Inferior parietal cortex (tissue), 1 donor: ENCODE measurements at regions not wholly inside any gene's neighbourhood (a gene's known extent, or its start where the extent isn't known, plus 50 kb on each side); places are given as distances from the start of the nearest gene placed in this dataset.

Experiments
- DNase-seq: peaks from one replicate; pipeline ENCODE4 v3.0.0-alpha.2; 2016; ENCODE audit errors: extremely low spot score

DNA sequence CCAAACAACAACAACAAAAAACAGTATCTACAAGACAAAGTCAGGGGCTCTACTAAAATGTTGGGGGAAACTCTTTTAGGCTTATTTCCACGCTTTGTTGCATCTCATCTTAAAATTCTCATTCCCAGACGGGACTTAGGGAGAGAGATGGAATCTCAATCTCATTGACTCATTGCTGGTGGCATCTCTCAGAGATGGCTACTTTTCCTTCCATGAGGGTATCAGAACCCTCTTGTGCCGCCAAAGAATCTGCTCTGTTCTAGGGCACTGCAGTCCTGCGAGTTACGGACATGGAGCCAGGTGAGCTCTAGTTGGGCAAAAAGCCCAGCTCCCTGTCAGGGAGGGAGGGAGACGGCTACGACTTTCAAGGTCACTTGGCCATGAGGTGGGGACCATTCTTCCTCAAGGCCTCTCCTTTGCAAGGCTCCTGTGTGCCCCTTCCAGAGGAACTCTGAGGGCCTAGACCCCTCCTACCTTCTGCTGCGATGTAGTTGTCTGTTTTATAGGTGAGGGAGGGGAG, 68.0 kb downstream of the MYCN start:
- no peak for DNase-seq

DNA sequence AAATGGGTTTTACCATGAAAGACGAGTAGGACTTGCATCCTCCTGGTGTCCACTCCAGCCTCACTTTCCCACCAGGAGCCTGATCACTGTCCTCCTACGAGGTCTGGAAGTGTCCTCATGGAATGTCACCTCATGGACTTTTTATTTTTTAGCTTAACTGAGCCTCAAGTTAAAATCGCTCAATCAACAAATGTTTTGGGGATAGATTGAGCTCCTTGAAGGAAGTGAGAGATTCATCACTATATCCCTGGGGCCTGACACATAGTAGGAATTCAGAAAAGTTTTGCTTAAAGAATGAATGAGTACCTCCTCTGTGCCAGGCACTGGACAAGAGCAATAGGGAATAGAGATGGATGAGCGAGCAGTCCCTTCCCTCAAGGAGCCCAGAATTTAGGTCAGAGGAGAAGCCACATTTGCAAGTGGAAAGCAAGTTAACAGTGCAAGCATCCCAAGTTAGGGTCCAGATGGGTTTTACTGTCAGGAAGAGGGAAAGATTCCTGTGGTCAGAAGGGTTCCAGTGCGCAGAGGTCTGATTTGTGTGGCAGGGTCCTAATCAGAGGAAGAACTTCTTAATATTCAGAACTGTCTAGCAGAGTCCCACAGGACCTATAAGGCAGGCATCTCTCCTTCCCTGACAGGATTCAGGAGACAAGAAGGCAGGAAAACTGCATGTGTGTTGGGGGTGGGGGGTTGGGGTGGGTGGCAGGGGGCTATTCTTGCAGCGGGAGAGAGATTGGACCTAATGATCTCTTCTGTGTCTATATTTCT, 67.0 kb downstream of the MYCN start:
- DNase-seq: no peak

DNA sequence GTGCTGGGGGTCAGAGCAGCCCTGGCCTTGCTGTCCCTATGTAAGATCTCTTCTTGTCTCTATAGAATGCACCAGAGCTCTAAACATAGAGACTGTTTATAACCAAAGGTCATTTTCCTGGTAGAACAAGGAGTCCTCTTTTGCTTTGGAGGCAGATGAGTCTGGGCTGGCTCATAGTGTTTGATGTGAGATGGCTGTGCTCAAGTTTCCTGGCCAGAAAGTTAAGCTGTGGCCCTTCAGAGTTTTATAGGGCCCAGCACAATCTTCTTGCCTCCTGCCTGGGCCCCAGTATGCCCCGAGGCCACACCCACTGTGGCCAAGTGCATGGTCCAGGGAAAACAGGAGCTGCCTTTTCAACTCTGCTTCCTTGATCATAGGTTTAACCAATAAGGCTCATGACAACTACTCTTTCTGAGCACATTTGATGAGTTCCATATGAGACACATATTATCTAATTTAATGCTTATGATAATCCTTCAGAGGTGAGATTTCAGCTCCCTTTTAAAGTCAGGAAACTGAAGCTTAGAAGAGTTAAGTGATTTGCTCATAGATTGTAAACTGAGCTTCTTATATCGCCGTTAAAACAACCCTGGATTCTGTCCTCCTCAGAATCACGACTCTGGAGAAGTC, 66.3 kb downstream of the MYCN start:
- DNase-seq: no peak

DNA sequence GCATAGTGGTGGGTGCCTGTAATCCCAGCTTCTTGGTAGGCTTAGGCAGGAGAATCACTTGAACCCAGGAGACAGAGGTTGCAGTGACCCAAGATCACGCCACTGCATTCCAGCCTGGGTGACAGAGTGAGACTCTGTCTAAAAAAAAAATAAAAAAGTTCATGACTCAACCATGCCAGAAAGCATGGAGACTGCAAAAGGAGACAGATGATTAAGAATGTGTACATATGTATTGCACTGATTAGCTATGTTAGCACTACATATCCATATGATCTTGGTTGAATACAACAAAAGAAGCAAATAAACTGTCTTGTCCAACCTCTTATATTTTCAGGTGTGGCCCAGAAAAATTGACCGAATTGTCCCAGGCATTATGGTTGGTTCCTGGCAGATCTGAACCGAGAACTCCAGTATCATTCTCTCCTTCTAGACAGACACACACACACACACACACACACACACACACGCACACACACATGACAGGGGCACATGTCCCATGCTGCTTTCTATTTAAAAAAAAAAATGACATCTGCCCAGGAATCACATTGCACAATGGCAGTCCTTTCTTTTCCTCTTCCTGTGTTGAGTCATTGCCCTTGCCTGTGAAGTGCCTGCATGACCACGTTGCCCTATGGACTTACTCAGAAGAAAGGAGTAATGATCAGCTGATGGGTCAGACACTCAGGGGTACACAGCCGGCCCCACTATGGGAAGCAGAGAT, 65.6 kb downstream of the MYCN start:
- no peak for DNase-seq

DNA sequence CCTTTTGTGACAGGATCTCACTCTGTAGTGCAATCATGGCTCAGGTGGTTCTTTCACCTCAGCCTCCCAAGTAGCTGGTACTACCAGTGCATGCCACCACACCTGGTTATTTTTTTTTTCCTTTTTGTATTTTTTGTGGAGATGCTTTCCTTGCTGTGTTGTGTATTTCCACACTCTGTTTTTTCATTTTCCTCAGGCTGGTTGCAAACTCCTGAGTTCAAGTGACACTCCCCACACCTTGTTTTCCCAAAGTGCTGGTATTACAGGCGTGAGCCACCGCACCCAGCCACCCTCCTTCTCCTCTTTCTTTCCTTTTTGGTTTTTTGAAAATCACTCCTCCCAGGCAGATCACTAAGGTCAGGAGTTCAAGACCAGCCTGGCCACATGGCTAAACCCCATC, 65.0 kb downstream of the MYCN start:
- DNase-seq: no peak

DNA sequence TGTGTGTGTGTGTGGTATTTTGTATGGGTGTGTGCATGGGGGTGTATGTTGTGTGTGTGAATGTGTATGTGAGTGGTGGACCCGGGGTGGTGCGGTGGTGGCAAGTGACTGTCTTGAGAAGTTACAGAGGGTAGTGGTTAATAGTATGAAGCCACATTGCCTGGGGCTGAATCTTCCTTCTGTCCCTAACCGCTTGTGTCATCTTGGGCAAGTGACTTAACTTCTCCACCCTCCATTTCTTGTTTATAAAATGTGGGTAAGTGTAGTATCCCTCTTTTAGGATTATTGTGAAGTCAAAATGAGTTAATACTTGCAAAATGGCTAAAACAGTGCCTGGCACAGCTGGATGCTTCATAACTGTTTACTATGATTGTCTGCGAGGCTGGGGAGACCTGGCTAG, 63.5 kb downstream of the MYCN start:
- DNase-seq: no peak

DNA sequence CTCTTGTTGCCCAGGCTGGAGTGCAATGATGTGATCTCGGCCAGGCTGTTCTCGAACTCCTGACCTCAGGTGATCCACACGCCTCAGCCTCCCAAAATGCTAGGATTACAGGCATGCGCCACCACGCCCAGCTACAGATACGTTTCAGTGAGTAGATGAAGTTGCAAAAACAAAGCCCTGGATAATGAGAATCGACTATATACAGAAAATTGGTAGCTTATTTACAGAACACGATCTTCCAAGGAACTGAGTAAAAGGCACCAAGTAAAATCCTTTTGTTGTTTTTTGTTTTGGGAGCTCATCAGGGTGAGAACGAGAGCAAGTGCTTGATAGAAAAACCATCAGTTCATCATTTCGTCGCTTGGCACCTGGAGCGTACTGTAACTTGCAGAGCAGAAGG, 62.8 kb downstream of the MYCN start:
- no peak for DNase-seq

DNA sequence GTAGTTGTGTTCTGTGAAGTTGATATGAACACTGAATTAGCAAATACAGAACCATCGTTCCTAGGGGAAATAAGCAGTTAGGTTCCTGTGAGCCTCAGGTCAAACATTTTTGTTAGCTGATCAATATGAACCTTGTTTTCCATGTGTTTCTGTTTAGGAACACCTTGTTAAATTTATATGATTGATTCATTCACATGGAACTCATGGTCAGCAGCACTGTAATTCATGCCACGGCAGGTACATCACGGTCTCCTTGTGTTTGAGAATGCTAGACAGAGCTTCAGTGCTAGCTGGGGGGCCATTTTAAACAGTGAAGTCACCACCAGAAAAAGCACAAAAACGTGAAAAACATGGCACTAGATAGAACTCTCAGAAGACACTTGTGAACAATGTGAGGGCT, 62.2 kb downstream of the MYCN start:
- no peak for DNase-seq

DNA sequence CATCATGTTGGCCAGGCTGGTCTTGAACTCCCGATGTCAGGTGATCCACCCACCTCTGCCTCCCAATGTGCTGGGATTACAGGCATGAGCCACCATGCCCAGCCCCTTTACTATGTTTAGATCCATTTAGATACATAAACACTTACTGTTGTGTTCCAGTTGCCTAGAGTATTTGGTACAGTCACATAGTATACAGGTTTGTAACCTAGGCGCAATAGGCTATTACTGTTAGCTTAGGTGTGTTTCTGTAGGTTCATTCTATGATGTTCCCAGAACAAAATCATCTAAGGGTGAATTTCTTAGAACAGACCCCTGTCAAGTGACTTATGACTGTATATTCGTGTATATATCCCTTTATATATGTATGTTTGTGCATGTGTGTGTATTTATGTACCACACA, 61.8 kb downstream of the MYCN start:
- no peak for DNase-seq

DNA sequence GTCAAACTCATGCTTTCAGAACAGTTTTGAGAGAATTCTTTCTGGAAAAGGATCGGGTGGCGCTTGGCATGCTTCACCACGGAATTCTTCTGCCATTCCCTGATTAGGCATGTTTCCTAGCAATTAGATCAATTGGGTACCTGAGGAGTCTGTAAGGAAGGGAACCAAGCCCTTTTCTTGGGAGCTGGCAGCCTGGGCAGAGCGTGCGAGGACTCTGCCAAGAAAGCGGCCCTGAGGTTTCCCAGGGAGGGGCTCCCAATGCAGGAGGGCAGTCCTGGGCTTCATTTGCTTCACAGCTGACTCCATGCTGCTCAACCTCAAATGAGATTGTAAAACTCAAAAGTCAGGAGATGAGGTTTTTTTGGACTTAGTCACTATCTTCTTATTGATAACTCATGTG, 60.3 kb downstream of the MYCN start:
- DNase-seq: no peak

DNA sequence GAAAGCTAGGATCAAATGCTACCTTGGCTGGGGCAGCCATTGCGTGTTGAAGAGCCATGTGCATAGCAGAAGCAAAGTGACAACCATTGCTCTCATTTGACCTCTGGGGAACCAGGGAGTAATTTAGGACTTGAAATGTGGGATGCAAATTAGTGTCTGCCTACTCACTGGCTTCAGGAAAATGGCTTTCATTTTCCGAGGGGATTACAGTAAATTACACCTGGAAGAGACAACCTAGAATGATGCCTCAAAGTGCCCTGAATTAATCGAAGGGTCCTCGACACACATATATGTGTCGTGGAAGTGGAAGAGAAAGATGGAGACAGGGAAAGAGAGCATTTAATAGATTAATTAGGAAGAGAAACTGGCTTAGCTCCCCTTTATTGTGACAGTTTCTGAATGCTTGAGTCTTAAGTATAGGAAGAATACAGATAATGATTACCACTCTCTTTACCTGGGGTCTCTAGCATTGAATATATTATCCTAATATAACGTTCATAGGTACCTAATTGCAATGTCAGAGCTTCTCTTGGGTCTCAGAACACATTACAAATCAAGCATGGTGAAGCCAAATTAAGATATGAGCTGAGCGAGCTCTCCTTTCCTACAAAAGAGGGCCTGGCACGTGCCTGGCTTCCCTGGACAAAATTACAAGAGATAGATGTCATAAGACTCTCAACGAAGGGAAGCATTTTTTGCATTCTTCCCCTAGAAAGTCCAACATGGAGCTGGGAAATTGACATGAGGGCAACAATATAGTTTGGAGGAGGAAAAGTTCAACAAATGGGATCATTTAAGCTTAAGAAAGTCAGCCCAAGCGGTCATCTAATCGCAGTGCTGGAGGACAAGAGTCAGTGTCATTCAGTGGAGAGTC, 59.5 kb downstream of the MYCN start:
- DNase-seq: no peak

DNA sequence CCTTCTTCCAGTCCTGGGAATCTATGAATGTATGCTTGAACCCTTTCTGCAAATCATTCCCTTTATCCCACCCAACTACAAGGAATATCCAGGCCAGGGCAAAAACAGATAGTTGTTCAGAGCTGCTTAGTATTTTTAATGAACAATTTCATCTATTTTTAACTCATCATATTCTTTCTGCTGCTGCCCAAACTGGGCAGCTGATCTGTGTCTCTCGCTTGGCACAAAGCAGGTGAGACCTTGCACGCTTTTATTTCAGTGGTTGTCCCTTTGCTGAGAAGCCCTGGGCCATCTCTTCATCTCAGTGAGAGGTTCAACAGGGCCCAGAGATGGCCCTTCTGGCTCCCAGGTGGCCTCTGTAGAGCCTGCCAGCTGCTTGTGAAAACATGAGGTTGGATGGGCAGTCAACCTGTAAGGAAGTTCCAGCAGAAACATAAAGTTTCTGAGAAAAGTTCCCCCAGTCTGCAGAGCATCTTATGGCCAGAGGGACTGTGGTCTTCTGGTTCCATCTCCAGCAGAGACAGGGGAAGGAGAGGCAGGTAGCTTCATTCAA, 57.5 kb downstream of the MYCN start:
- no peak for DNase-seq

DNA sequence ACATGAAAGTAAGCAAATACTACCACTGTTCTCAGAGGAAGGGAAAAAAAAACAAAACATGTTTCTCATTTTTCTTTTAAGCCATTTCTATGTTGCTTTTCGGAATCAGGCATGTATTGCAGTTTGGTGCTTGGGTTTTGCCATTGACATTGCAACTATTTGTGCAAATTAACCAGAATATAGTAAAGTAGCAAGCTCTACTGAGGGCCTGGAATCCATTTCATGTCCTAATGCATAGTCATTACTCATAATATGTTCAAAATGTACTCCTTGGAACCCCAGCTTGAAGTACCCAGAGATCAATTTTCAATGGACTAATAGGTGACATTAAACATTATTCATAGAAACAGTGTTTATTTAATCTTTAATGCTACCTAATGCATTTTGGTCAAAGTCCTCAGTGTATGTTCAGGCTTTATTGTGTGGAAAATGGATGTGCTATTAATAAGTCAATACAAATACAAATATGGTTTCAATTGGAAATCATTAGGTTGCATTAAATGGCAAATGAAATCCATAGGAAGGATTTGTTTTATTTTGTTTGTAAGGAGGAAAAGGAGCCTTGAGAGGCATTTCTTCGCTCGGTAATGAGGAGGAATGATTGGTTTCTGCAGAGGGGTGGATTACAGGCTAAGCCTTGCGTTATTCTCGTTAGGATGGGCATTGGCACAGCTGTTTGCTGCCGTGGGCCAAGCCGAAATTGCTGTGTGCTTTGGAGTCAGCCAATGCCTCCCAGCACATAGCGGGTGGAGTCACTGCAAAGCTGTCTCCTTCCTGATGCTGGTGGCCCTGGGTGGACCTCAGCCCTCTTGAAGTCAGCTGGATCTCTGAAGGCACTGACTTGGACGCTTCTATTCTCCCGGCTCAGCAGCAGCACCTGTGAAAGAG, 56.4 kb downstream of the MYCN start:
- no peak for DNase-seq
